ENCODE measurements at regions not wholly inside any gene's neighbourhood (a gene's known extent, or its start where the extent isn't known, plus 50 kb on each side); places are given as distances from the start of the nearest gene placed in this dataset.
"Not testable (repeated sequence)": the region's sequence is repeated elsewhere in the genome, so short reads cannot be mapped to it uniquely, and the experiment has no call there.

DNA sequence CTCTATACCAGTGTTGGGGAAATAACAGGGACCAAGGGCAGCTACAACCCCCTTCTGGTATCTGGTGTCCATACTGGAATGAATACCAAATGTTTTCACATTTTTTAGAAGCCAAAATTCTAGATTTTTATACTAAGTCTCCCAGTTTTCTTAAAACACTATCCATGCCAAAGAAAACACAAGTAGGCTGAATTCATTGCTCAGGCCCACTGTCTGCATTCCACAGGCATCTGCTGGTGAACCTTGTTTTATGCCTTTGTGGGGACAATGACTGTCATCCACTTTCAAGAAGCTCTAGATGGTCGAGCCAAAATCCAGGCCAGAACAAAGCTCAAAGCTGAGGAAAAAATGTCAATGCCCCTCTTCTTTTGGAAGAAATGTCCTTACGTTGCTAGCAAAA, 213.4 kb upstream of the RASGEF1B start:
- no peak for DNase-seq (ENCODE audit: low read depth in 1 of 2, low spot score in 1 of 2)

DNA sequence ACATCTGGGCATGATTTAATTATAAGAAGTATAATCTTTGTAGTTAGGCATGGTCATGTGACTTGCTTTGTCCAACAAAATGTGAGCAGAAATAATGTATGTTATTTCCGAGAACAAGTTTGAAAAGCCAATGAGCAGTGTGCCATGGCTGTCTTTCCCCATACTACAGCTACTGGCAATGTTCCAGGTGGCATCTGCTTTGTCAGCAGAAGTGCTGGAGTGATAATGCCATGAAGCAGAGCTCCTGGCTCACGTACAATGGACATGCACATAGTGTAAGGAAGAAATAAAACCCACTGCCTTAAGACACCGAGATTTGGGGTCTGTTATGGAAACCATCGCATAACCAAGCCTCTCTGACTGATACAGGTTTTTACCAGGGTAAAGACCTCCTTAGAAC, 212.6 kb upstream of the RASGEF1B start:
- DNase-seq (ENCODE audit: low read depth in 1 of 2, low spot score in 1 of 2): no peak

GRCh38 chr4:81682492-81682891, 210.8 kb upstream of the RASGEF1B start:
- DNase-seq (ENCODE audit: low read depth in 1 of 2, low spot score in 1 of 2): no peak

GRCh38 chr4:81679315-81679714, 207.6 kb upstream of the RASGEF1B start:
- DNase-seq (ENCODE audit: low read depth in 1 of 2, low spot score in 1 of 2): no peak

GRCh38 chr4:81678801-81679200, 207.1 kb upstream of the RASGEF1B start:
- DNase-seq (ENCODE audit: low read depth in 1 of 2, low spot score in 1 of 2): no peak

DNA sequence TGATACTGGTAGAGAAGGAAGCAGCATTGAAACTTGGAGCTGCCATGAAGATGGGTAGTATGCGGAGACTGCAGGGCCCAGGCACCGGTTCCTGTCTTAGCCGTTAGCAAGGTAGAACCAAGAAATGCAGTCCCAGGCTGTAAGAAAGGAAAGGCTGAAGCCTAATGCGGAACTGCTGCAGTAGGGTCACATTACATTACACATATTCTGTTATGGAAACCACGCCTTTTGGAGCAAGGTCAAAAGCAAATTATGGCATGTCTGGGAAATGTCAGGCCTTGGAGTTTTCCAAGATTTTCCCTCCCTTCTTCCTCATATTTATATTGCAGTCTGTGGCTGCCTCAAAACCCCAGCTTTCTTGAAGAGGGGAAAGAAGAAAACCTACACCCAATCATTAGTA, 204.8 kb upstream of the RASGEF1B start:
- no peak for DNase-seq (ENCODE audit: low read depth in 1 of 2, low spot score in 1 of 2)

GRCh38 chr4:81675791-81676393, 204.2 kb upstream of the RASGEF1B start:
- DNase-seq (ENCODE audit: low read depth in 1 of 2, low spot score in 1 of 2): no peak

DNA sequence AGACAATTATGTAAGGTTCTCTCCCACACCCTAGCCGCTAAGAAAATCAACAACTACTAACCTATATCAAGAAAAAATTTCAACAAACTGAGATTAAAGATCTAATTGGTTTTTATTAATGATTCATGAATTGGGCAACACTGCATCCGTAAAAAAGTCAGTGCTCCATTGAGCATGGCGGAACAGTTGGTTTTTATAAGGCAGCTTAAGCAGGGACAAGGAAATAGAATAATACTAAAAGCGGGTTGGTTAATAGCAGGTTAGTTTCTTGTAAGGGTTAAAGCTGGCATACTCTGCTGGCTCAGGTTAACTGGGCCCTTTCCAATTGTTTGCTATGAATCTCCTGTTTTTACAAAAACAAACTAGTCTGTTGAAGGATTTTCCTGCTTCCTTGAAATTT, 202.3 kb upstream of the RASGEF1B start:
- DNase-seq (ENCODE audit: low read depth in 1 of 2, low spot score in 1 of 2): no peak

GRCh38 chr4:81668328-81668727, 196.6 kb upstream of the RASGEF1B start:
- DNase-seq (ENCODE audit: low read depth in 1 of 2, low spot score in 1 of 2): not testable (repeated sequence)

DNA sequence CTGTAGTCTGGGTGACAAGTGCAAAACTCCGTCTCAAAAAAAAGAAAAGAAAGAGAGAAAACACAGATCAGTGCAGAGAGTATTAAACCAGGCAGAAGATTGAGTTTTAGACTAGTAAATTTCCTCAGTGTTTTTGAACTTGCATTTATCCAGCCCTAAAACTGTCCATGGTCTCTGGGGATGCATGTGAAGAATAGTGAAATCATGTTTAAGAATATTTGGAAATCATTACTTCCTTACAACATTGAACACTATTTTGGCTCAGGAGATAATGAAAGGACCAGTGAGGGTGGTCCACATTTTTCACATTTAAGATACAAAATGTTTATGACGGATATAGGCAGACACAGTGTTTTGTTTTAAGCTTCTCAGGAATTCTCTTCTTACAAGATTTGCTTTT, 195.8 kb upstream of the RASGEF1B start:
- DNase-seq (ENCODE audit: low read depth in 1 of 2, low spot score in 1 of 2): no peak

- no peak for DNase-seq (ENCODE audit: low read depth in 1 of 2, low spot score in 1 of 2)
Measured at GRCh38 chr4:81666491-81666890, 194.8 kb upstream of the RASGEF1B start.

DNA sequence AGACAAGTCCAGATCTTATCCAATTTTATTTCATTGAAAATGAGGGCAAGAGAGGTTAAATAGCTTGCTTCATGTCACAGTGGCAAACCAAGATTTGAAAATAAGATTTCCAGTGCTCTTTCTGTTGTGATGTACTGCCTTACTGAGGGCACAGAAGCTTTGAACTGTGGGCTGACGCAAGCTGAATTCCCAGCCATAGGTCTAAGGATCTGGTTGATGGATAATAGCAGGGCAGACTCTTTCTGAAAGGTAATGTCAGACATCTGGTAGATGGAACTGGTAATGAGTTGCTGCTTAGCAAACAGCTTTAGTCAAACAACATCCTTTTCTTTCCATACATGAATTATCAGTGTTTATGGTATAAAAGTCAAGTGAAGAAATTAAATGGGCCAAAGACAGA, 193.9 kb upstream of the RASGEF1B start:
- no peak for DNase-seq (ENCODE audit: low read depth in 1 of 2, low spot score in 1 of 2)

- no peak for DNase-seq (ENCODE audit: low read depth in 1 of 2, low spot score in 1 of 2)
Measured at GRCh38 chr4:81665045-81665444, 193.3 kb upstream of the RASGEF1B start.

DNA sequence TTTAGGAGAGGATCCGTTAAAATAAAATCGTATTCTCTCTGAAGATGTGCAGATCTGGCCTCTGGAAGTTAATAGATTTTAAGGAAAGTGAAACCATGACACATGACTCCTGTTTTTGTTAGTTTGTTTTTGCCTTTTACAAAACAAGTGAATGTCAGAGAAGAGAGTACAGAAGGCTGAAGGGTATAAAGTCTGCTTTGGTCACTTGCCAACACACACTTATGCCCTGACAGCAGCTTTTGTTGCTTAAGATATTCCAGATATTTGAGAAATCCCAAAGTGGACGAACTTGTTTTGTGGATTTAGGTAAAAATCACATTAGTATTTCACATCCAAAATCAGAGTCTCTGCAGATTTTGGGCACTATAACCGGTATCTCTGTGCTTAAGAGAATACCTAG, 192.4 kb upstream of the RASGEF1B start:
- DNase-seq (ENCODE audit: low read depth in 1 of 2, low spot score in 1 of 2): no peak

- no peak for DNase-seq (ENCODE audit: low read depth in 1 of 2, low spot score in 1 of 2)
Measured at GRCh38 chr4:81663368-81663767, 191.7 kb upstream of the RASGEF1B start.

DNA sequence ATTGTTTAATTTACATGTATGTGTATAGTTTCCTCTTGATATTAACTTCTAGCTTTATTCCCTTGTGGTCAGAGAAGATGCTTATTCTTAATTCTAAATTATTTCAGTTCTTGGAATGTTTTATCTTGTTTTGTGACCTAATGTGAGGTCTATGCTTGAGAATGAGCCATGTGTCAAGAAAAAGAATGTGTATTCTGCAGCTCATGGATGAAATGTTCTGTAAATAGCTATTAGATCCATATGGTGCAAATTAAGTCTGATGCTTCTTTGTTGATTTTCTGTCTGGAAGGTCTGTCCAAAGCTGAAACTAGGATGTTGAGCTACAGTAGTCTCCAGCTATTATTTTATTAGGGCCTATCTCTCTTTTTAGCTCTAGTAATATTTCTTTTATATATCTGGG, 187.3 kb upstream of the RASGEF1B start:
- no peak for DNase-seq (ENCODE audit: low read depth in 1 of 2, low spot score in 1 of 2)

DNA sequence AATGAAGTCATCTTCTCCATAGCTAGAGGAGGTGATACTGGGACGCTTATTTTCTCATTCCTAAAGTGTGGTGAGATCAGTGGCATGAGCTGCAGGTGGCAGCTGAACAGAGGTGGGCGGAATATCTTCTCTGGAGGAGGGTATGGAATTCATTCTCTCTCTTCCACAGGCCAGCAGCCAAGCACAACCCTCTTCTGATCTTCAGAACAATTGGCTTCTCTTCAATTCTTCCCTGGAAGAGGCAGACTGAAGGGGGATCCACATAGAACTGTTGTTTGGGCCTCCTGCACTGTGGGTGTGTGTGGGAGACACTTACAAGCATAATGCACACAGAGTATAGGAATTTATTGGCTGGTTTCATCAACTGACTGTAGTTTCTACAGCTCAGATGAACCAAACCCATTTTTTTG, 180.4 kb upstream of the RASGEF1B start:
- no peak for DNase-seq (ENCODE audit: low read depth in 1 of 2, low spot score in 1 of 2)

DNA sequence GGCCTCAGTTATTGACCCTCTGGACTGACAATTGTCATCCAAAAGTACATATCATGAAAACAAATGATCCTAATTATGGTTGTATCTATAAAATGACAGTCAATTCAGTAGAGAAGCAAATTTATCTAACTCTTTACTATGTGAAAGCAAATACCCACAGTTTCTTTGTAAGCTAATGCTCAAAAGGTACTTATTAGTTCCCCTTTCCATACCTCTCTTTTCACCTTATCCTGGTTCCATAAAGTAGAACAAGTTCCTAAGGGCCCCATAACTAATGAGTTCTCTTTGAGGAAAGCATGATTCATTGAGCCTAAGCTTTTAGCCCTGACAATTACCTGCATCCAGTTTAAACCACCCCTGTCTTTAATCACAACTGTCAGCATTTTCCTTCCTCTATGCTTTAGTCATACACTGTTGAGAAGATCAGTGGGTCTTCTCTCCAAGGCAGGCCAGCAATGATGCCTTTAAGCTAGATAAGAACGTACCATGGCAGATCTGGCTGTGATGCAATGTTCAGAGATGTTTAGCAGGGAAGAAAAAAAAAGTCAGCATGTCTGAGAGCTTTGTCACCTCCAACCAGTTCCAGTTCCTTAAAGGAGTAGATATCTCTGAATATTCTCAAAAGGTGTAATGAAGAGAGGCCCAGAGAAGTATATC, 179.7 kb upstream of the RASGEF1B start:
- no peak for DNase-seq (ENCODE audit: low read depth in 1 of 2, low spot score in 1 of 2)

DNA sequence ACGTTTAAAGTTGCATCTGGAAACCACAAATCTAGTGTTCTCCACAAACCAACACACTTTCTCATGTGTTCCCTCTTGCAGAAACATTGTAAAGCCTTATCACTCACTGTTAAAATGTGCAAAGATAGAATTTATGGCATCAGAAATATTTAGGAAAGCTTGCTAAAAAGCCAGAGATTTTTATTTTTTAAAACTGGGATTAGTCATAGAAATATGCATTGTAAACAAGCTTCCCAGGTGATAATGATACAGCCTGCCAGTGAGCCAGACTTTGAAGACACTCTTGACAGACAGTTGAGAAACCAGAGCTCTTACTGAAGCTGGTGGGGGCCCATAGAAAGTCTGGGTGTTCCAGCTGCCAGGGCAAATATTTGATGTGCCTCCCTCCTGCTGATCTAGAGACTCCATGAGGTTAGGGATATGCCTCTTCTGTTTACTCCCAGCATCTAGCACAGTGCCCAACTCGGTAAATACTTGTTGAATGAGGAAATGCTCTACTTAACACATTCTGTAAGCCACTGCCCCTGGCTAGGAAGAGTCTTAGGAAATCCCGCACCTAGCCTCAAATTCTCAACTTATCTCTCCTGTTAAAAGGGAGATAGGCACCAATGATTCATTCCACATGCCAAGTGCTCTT, 179.0 kb upstream of the RASGEF1B start:
- DNase-seq (ENCODE audit: low read depth in 1 of 2, low spot score in 1 of 2): no peak

- no peak for DNase-seq (ENCODE audit: low read depth in 1 of 2, low spot score in 1 of 2)
Measured at GRCh38 chr4:81648576-81649275, 177.0 kb upstream of the RASGEF1B start.

DNA sequence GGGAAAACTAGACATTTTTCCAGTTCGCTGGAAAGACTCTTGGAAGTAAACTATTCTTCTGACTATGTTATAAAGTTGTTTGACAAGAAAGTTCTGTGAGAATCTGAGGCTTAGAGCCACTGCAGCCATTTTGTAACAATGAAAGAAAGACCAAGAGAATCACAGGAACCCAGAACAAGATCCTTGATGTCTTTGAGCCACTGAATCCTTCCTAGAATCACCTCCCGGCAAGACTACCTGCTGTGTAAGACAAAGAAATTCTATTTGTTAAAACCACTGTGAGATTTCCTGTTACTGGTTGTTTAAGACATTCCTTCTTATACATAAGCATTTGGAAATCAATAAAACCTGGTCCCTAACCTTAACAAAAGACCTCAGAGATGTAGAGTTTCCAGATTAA, 175.7 kb upstream of the RASGEF1B start:
- DNase-seq (ENCODE audit: low read depth in 1 of 2, low spot score in 1 of 2): no peak

- no peak for DNase-seq (ENCODE audit: low read depth in 1 of 2, low spot score in 1 of 2)
Measured at GRCh38 chr4:81642543-81642942, 170.8 kb upstream of the RASGEF1B start.
